AG09309 (cell line): ENCODE measurements at regions not wholly inside any gene's neighbourhood (a gene's known extent, or its start where the extent isn't known, plus 50 kb on each side); places are given as distances from the start of the nearest gene placed in this dataset.

Experiments used
- DNase-seq: peaks from one replicate; pipeline ENCODE4 v3.0.0-alpha.2; 2010; ENCODE audit warnings: low read depth
- H3K4me3 ChIP-seq: 2 replicates; pipeline ENCODE4 v1.5.1; 2011; ENCODE audit warnings: mild to moderate bottlenecking, low read depth, low read length, moderate library complexity; ENCODE audit not compliant: control insufficient read depth
- TF ChIP-seq, protein P1 (sequence below): IDR thresholded peaks from 2 replicates; pipeline ENCODE4 v1.5.1; 2011; ENCODE audit warnings: mild to moderate bottlenecking, low read depth, low read length, inconsistent platforms; ENCODE audit not compliant: insufficient read depth, control insufficient read depth; ENCODE audit errors: missing control alignments

DNA sequence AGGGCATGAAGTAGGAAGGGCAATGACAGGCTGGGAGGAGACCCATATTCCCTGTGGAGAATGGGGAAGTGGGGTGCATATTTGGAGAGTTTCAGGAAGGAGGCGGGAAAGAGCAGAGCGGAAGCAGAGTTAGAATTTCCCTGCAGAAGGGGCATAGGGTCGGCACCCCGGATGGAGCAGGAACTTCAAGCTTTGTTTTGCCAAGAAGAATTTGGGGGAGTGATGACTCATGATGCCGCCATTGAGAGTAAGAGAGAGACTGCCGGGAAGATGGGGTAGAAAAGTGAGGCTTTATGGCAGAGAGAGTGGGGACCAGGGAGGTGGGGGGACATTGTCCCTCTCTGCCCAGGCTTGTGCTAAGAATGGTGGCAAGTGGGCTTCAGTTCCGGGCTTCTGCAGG lies 50.3 kb upstream of the EPB41L1 start:
- no peak overlapping the region for H3K4me3 ChIP-seq
- DNase-seq, result no peak
- TF ChIP-seq, protein P1, sequence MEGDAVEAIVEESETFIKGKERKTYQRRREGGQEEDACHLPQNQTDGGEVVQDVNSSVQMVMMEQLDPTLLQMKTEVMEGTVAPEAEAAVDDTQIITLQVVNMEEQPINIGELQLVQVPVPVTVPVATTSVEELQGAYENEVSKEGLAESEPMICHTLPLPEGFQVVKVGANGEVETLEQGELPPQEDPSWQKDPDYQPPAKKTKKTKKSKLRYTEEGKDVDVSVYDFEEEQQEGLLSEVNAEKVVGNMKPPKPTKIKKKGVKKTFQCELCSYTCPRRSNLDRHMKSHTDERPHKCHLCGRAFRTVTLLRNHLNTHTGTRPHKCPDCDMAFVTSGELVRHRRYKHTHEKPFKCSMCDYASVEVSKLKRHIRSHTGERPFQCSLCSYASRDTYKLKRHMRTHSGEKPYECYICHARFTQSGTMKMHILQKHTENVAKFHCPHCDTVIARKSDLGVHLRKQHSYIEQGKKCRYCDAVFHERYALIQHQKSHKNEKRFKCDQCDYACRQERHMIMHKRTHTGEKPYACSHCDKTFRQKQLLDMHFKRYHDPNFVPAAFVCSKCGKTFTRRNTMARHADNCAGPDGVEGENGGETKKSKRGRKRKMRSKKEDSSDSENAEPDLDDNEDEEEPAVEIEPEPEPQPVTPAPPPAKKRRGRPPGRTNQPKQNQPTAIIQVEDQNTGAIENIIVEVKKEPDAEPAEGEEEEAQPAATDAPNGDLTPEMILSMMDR, result no peak
